Upper lobe of left lung (tissue), 6 donors: ENCODE measurements at regions not wholly inside any gene's neighbourhood (a gene's known extent, or its start where the extent isn't known, plus 50 kb on each side); places are given as distances from the start of the nearest gene placed in this dataset.

Experiments
- ATAC-seq, 2 donors: fragments of 200-7000 bp; cut with Tn5 transposase; one replicate each; pipeline ENCODE4 v1.9.1; 2022; ENCODE audit warnings: mild to moderate bottlenecking in 2 of 2, moderate library complexity in 2 of 2; ENCODE audit not compliant: low FRiP score in 2 of 2
- DNase-seq, 2 donors: peaks; one replicate each; pipeline ENCODE4 v3.0.0-alpha.2; 2019 to 2020
- H3K27ac ChIP-seq, 4 donors: fragments of 200-600 bp; sonication (generic); one replicate each; pipeline ENCODE4 v1.5.1; 2016 to 2019
- H3K27me3 ChIP-seq, 4 donors: fragments of 200-600 bp; sonication (generic); one replicate each; pipeline ENCODE4 v1.5.1; 2017 to 2019
- H3K36me3 ChIP-seq, 4 donors: fragments of 200-600 bp; sonication (generic); one replicate each; pipeline ENCODE4 v1.5.1; 2016 to 2019
- H3K4me1 ChIP-seq, 4 donors: fragments of 200-600 bp; sonication (generic); one replicate each; pipeline ENCODE4 v1.5.1; 2018 to 2019
- H3K4me3 ChIP-seq, 4 donors: fragments of 200-600 bp; sonication (generic); one replicate each; pipeline ENCODE4 v1.5.1; 2017 to 2019; ENCODE audit warnings: mild to moderate bottlenecking in 2 of 4, moderate library complexity in 1 of 4
- H3K9me3 ChIP-seq, 4 donors: fragments of 200-600 bp; sonication (generic); one replicate each; pipeline ENCODE4 v1.5.1; 2018 to 2019
- CTCF ChIP-seq, 6 experiments: fragments of 450-650 bp in 4 of 6; fragments of 200-600 bp in 2 of 6; sonication (generic) in 2 of 6; IDR thresholded peaks; one replicate each; pipeline ENCODE4 v1.5.1; 2016 to 2019; ENCODE audit warnings: antibody characterized with exemption in 6 of 6
- EP300 ChIP-seq, 4 donors: sonication (generic); formaldehyde crosslinking; IDR thresholded peaks; one replicate each; pipeline ENCODE4 v1.5.1; 2017; ENCODE audit warnings: antibody characterized with exemption in 4 of 4, control low read depth in 2 of 4
- POLR2A ChIP-seq, 4 donors: fragments of 450-650 bp; IDR thresholded peaks; one replicate each; pipeline ENCODE4 v1.5.1; 2016 to 2017; ENCODE audit warnings: antibody characterized with exemption in 4 of 4, mild to moderate bottlenecking in 2 of 4
- POLR2AphosphoS5 ChIP-seq, 2 donors: sonication (generic); formaldehyde crosslinking; IDR thresholded peaks; one replicate each; pipeline ENCODE4 v1.5.1; 2017; ENCODE audit warnings: antibody characterized with exemption in 2 of 2
- WGBS, 2 donors: methylation state at CpG; one replicate each; pipeline ENCODE4 v1.1.5; 2017 to 2018; 5-methylcytosine and 5-hydroxymethylcytosine counted together
- donor health status: DM: no; HTN: no; CAD: no; lungs with moderate emphysema.
- donor health status: DM: no; HTN: yes; CAD: no; lungs with severe emphysema.

- Histone ChIP-seq H3K27me3 (no peaks in the 10 kb centered on the region), H3K27ac (no peak overlapping the region), H3K9me3 (no peaks in the 10 kb centered on the region), H3K4me3 (no peak overlapping the region), H3K4me1 (no peaks in the 10 kb centered on the region), H3K36me3 (no peaks in the 10 kb centered on the region)
- 72 to 84% methylated on average over 2 of the region's 2 CpGs for WGBS, 2 donors
- TF ChIP-seq POLR2A (IDR thresholded peaks at IDR 0.05) (no peak), CTCF (IDR thresholded peaks at IDR 0.05) (no peak), EP300 (IDR thresholded peaks at IDR 0.05) (no peak), POLR2AphosphoS5 (IDR thresholded peaks at IDR 0.05) (no peak)
- DNase-seq (no peak), ATAC-seq (no peak)
Observed at GRCh38 chr2:49861821-49862220, 707.5 kb upstream of the FSHR start.

GRCh38 chr2:49860834-49861233 lies 706.5 kb upstream of the FSHR start:
- Histone ChIP-seq H3K4me1 (no peaks in the 10 kb centered on the region), H3K27ac (no peak overlapping the region), H3K9me3 (no peaks in the 10 kb centered on the region), H3K4me3 (no peak overlapping the region), H3K36me3 (no peaks in the 10 kb centered on the region), H3K27me3 (no peaks in the 10 kb centered on the region)
- 84 to 92% methylated on average over 2 of the region's 2 CpGs for WGBS, 2 donors
- no peak for TF ChIP-seq POLR2AphosphoS5 (IDR thresholded peaks at IDR 0.05)
- no peak for TF ChIP-seq POLR2A (IDR thresholded peaks at IDR 0.05)
- no peak for TF ChIP-seq EP300 (IDR thresholded peaks at IDR 0.05)
- no peak for TF ChIP-seq CTCF (IDR thresholded peaks at IDR 0.05)
- ATAC-seq: no peak
- no peak for DNase-seq

- Histone ChIP-seq H3K9me3 (no peaks in the 10 kb centered on the region), H3K27me3 (no peaks in the 10 kb centered on the region), H3K4me1 (no peaks in the 10 kb centered on the region), H3K4me3 (no peak overlapping the region), H3K27ac (no peak overlapping the region), H3K36me3 (no peaks in the 10 kb centered on the region)
- DNase-seq (no peak), ATAC-seq (no peak)
- 65 to 84% methylated on average over 2 of the region's 2 CpGs for WGBS, 2 donors
- TF ChIP-seq POLR2AphosphoS5 (IDR thresholded peaks at IDR 0.05) (no peak), POLR2A (IDR thresholded peaks at IDR 0.05) (no peak), CTCF (IDR thresholded peaks at IDR 0.05) (no peak), EP300 (IDR thresholded peaks at IDR 0.05) (no peak)
Observed at GRCh38 chr2:49860170-49860569, 705.9 kb upstream of the FSHR start.

GRCh38 chr2:49858657-49859056 lies 704.3 kb upstream of the FSHR start:
- ATAC-seq (no peak), DNase-seq (no peak)
- H3K9me3 ChIP-seq: no peaks in the 10 kb centered on the region
- no peaks in the 10 kb centered on the region for H3K36me3 ChIP-seq
- 84 to 86% methylated on average over 2 of the region's 2 CpGs for WGBS, 2 donors
- no peaks in the 10 kb centered on the region for H3K4me1 ChIP-seq
- H3K27me3 ChIP-seq: no peaks in the 10 kb centered on the region
- TF ChIP-seq EP300 (IDR thresholded peaks at IDR 0.05) (no peak), POLR2A (IDR thresholded peaks at IDR 0.05) (no peak), CTCF (IDR thresholded peaks at IDR 0.05) (no peak), POLR2AphosphoS5 (IDR thresholded peaks at IDR 0.05) (no peak)
- no peak overlapping the region for H3K27ac ChIP-seq
- H3K4me3 ChIP-seq: no peak overlapping the region

- Histone ChIP-seq H3K36me3 (no peaks in the 10 kb centered on the region), H3K27me3 (no peaks in the 10 kb centered on the region), H3K27ac (no peak overlapping the region), H3K9me3 (no peaks in the 10 kb centered on the region), H3K4me1 (no peaks in the 10 kb centered on the region), H3K4me3 (no peak overlapping the region)
- WGBS, 2 donors: 83 to 91% methylated on average over 3 of the region's 3 CpGs
- DNase-seq (no peak), ATAC-seq (no peak)
- no peak for TF ChIP-seq CTCF (IDR thresholded peaks at IDR 0.05)
- no peak for TF ChIP-seq POLR2AphosphoS5 (IDR thresholded peaks at IDR 0.05)
- no peak for TF ChIP-seq EP300 (IDR thresholded peaks at IDR 0.05)
- no peak for TF ChIP-seq POLR2A (IDR thresholded peaks at IDR 0.05)
Observed at GRCh38 chr2:49858113-49858490, 703.8 kb upstream of the FSHR start.
